GM10248 (cell line): ENCODE measurements at regions not wholly inside any gene's neighbourhood (a gene's known extent, or its start where the extent isn't known, plus 50 kb on each side); places are given as distances from the start of the nearest gene placed in this dataset.

Experiments used
- CTCF ChIA-PET: fragments of 300-600 bp; sonication (Branson Sonifier 250); formaldehyde crosslinking; extraction: SDS; loops from one replicate; lab custom pipeline; 2021; ENCODE audit warnings: antibody characterized with exemption; lab: Yijun Ruan, JAX
- POLR2A ChIA-PET: fragments of 350-650 bp; sonication (Branson Sonifier 250); formaldehyde crosslinking; extraction: SDS; loops from one replicate; lab custom pipeline; 2020; ENCODE audit warnings: antibody characterized with exemption; lab: Yijun Ruan, JAX
- DNase-seq: peaks from one replicate; pipeline ENCODE4 v3.0.0; 2012; ENCODE audit errors: extremely low spot score
- TF ChIP-seq, protein P1 (sequence below): IDR thresholded peaks from 2 replicates; pipeline ENCODE4 v1.5.1; 2012; ENCODE audit warnings: mild to moderate bottlenecking, low read depth; ENCODE audit errors: extremely low read depth, missing control alignments, control extremely low read depth

DNA sequence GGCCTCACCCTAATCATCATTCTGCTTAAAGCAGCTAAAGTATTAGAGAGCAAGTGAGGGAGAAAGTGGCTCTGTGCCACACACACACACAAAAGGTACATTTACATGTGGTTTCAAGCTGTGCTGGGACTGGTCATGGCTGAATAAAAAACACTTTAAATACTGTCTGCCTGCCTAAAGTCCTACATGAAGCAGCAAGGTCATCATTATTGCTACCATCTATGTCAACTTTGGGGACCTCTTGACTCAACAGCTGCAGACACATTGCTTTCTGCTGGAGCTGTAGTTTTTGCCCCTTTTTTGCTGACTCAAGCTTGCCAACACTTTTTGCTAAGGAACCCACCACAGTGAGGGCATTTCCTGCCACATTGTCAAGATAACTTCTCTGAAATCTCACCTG is 1237.9 kb downstream of the ROBO2 start:
- ChIA-PET POLR2A (no interaction called here), CTCF (interaction anchor here (1.5 kb wide), 1 partner anchor 17 kb away, joined by 3 read pairs; no protein-coding TSS in a partner anchor)
- TF ChIP-seq, protein P1, sequence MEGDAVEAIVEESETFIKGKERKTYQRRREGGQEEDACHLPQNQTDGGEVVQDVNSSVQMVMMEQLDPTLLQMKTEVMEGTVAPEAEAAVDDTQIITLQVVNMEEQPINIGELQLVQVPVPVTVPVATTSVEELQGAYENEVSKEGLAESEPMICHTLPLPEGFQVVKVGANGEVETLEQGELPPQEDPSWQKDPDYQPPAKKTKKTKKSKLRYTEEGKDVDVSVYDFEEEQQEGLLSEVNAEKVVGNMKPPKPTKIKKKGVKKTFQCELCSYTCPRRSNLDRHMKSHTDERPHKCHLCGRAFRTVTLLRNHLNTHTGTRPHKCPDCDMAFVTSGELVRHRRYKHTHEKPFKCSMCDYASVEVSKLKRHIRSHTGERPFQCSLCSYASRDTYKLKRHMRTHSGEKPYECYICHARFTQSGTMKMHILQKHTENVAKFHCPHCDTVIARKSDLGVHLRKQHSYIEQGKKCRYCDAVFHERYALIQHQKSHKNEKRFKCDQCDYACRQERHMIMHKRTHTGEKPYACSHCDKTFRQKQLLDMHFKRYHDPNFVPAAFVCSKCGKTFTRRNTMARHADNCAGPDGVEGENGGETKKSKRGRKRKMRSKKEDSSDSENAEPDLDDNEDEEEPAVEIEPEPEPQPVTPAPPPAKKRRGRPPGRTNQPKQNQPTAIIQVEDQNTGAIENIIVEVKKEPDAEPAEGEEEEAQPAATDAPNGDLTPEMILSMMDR: no peak
- DNase-seq: no peak

DNA sequence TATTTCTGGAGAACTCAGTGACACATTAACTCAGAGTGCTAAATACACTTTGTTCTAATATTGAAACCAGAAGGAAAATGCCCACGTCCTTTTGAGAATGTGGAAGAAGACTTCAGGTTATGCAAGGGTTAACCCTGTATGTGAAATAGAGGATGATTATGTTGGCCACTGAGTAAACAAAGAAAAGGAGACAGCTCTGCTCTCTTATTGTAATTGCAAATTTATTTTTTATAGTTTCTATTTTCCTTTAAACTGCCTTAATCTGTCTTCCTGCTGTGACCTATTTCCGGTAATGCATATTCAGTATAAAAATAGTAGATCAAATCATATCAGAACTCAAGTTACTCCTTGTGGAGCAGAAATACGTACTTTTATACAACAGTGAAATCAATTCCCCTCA is 1239.2 kb downstream of the ROBO2 start:
- ChIA-PET POLR2A (no interaction called here), CTCF (no interaction called here)
- no peak for DNase-seq
- TF ChIP-seq, protein P1: no peak

DNA sequence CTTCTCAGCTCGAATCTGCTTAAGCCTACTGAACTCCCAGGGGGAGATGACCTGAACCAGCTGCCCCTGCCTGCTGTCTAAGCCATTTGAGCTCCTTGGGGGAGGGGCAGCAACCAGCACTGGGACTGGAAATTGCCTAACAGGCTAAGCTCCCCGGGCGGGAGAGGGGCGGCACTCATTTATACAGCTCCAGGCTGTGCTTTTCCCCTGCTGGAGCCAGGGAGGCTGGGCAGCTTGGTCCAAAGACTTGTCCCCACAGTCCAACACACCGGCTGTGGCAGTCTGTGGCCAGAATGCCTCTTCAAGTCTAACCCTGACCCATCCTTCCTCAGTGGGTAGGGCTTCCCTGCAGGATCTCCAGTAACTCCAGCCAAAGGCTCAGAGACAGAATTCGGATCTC is 1241.5 kb downstream of the ROBO2 start:
- DNase-seq: no peak
- POLR2A ChIA-PET: no interaction called here
- CTCF ChIA-PET: no interaction called here
- TF ChIP-seq, protein P1: no peak

DNA sequence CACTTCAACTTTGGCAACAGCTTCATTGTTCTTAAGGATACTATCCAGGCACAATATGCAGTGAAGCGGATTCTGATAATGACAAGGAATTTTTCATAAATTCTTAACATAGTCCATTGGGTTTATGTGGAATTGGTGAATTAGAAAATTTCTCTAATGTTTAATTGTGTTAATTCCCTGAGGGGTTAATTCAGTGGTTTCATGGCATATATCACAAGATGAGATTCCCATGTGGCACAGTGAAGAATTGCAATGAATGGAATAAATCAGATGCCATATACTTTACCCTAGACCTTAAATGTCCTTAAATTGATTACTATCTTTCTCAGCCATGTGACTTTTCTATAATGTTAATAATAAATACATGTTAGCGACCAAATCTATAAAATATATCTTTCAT is 1244.1 kb downstream of the ROBO2 start:
- POLR2A ChIA-PET: no interaction called here
- TF ChIP-seq, protein P1: no peak
- no peak for DNase-seq
- CTCF ChIA-PET: no interaction called here

DNA sequence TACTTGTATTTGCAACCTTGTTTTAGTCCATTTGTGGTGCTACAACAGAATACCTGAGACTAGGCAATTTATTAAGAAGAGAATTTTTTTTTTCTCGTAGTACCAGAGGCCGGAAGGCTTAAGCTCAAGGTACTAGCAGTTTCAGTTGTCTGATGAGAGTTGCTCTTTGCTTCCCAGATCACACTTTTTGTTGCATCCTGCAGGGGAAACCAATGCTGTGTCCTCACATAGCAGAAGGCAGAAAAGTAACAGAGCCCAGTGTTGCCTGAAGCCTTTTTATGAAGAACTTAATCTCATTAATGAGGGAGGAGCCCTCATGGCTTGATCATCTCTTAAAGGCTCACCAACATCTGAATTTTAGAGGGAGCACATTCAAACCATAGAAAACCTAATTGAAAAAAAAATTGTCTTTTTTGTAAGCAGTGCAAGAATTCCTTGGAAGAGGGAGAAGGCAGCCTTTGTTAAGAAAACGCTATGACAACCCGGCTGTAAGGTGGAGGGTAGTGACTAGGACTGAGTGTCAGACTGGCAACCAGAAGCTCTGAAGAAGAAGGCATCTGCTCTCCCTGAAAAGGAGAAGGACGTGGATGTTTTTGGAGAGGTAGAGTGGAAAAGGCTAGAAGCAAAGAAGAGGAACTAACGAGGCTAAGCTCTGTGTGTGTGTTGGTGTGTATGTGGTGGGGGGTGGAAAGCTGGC is 1245.3 kb downstream of the ROBO2 start:
- POLR2A ChIA-PET: no interaction called here
- CTCF ChIA-PET: no interaction called here
- TF ChIP-seq, protein P1: no peak
- DNase-seq: no peak

DNA sequence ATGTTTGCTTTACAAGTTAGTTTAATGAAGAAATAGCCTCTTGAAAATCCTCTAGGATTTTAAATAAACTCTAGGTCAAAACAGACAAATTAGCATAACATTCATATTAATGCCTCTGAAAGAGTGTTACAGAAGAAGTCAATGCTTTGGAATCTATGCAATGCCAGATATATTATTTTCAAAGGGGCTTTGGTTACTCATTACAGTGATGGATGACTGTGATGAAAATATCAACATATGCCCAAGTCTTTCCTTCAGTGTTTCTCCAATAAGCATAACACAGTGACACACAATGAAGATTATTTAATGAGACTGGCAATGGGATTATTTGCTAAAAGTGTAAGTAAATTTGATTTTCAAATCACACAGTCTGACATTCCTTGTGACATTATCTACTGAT is 1247.2 kb downstream of the ROBO2 start:
- TF ChIP-seq, protein P1: no peak
- no peak for DNase-seq
- ChIA-PET CTCF (no interaction called here), POLR2A (no interaction called here)
